Effector memory CD8-positive, alpha-beta T cell (primary cell): ENCODE measurements at regions not wholly inside any gene's neighbourhood (a gene's known extent, or its start where the extent isn't known, plus 50 kb on each side); places are given as distances from the start of the nearest gene placed in this dataset.
"Not testable (repeated sequence)": the region's sequence is repeated elsewhere in the genome, so short reads cannot be mapped to it uniquely, and the experiment has no call there.

Experiments used
- ATAC-seq: fragments of 150-1000 bp; cut with Tn5 transposase; replicated peaks from 2 replicates; pipeline ENCODE4 v1.10.0; 2021; ENCODE audit warnings: mild to moderate bottlenecking, moderate library complexity
- DNase-seq, 3 experiments: peaks; one replicate each; pipeline ENCODE4 v3.0.0; 2021
- H3K27ac Mint-ChIP-seq, 2 donors: one replicate each; pipeline ENCODE4 v1.8.0; 2022; ENCODE audit warnings: mild to moderate bottlenecking in 2 of 2, mixed read lengths in 2 of 2, moderate library complexity in 2 of 2
- H3K27me3 Mint-ChIP-seq, 2 donors: one replicate each; pipeline ENCODE4 v1.8.0; 2022; ENCODE audit warnings: mixed read lengths in 2 of 2
- H3K36me3 Mint-ChIP-seq: one replicate; pipeline ENCODE4 v1.8.0; 2022; ENCODE audit warnings: mild to moderate bottlenecking, moderate library complexity, mixed read lengths; ENCODE audit not compliant: insufficient read depth
- H3K4me1 Mint-ChIP-seq, 2 donors: one replicate each; pipeline ENCODE4 v1.8.0; 2022; ENCODE audit warnings: low read depth in 2 of 2, mixed read lengths in 2 of 2
- H3K4me3 Mint-ChIP-seq, 2 donors: one replicate each; pipeline ENCODE4 v1.8.0; 2022; ENCODE audit warnings: mild to moderate bottlenecking in 2 of 2, mixed read lengths in 2 of 2, moderate library complexity in 2 of 2
- H3K9me3 Mint-ChIP-seq, 2 donors: one replicate each; pipeline ENCODE4 v1.8.0; 2022; ENCODE audit warnings: mixed read lengths in 2 of 2

- DNase-seq: no peak
- no peak for ATAC-seq
- H3K9me3 Mint-ChIP-seq: peaks cover 4 to 6% of the 10 kb centered on the region in 2 donors
- H3K27me3 Mint-ChIP-seq: no peaks in the 10 kb centered on the region
- no peaks in the 10 kb centered on the region for H3K4me1 Mint-ChIP-seq
- no peaks in the 10 kb centered on the region for H3K36me3 Mint-ChIP-seq
- H3K27ac Mint-ChIP-seq: no peak overlapping the region
- H3K4me3 Mint-ChIP-seq: no peak overlapping the region
Observed at GRCh38 chr16:52351451-52351850, 195.5 kb downstream of the TOX3 start.

GRCh38 chr16:52350031-52350642, 196.8 kb downstream of the TOX3 start:
- DNase-seq (no peak), ATAC-seq (no peak)
- H3K27ac Mint-ChIP-seq: no peak overlapping the region
- H3K4me3 Mint-ChIP-seq: no peak overlapping the region
- peaks cover 4 to 6% of the 10 kb centered on the region in 2 donors for H3K9me3 Mint-ChIP-seq
- no peaks in the 10 kb centered on the region for H3K36me3 Mint-ChIP-seq
- no peaks in the 10 kb centered on the region for H3K4me1 Mint-ChIP-seq
- H3K27me3 Mint-ChIP-seq: no peaks in the 10 kb centered on the region

DNA sequence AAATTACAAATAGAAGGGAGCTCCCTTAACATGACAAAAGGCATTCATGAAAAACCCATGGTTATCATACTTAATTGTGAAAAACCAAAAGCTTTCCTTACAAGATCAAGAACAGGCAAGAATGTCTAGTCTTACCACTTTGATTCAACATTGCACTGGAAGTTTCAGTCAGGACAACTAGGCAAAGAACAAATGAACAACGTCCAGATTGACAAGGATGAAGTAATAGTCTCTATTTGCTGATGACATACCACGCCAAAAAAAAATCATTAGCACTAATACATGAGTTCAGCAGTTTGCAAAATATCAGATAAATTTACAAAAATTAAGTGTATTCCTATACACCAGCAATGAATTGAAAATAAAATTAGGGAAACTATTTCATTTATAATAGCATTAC, 200.2 kb downstream of the TOX3 start:
- Mint-ChIP-seq H3K9me3 (peaks cover 0 to 2% of the 10 kb centered on the region in 2 donors), H3K4me1 (no peaks in the 10 kb centered on the region), H3K27ac (no peak overlapping the region), H3K4me3 (no peak overlapping the region), H3K36me3 (no peaks in the 10 kb centered on the region), H3K27me3 (no peaks in the 10 kb centered on the region)
- DNase-seq (no peak), ATAC-seq (no peak)

- peaks cover 7 to 15% of the 10 kb centered on the region in 2 donors for H3K9me3 Mint-ChIP-seq
- H3K4me1 Mint-ChIP-seq, DNase-seq, H3K36me3 Mint-ChIP-seq, H3K4me3 Mint-ChIP-seq, ATAC-seq, H3K27me3 Mint-ChIP-seq, H3K27ac Mint-ChIP-seq: not testable (repeated sequence)
Observed at GRCh38 chr16:52333673-52334072, 213.3 kb downstream of the TOX3 start.

DNA sequence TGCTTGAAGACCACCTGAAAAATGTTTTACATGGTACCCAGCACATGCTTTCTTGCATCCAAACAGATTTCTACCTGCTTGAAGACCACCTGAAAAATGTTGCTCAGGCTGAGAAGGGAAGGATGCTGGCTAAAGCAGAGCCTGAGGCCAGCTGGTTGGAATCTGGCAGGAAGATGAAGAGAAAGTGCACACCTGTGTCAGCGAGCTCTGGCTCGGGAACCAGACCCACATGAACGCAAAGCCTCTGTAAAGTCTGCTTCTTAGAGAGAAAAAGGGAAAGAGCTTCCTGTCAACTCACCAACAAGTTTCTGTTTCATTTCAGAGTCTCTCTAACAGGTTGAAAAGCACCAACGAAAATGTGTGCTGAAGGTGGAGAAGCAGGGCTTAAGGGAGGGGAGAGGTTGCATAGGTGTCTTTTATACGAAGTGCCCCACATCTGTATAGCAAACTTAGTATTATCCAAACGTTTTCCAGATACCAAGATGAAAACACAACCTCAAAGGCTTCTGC, 226.0 kb downstream of the TOX3 start:
- Mint-ChIP-seq H3K36me3 (peaks cover 3% of the 10 kb centered on the region), H3K4me3 (no peak overlapping the region), H3K27me3 (no peaks in the 10 kb centered on the region), H3K27ac (no peak overlapping the region), H3K9me3 (peaks cover 5 to 16% of the 10 kb centered on the region in 2 donors), H3K4me1 (no peaks in the 10 kb centered on the region)
- DNase-seq: no peak
- ATAC-seq: no peak

DNA sequence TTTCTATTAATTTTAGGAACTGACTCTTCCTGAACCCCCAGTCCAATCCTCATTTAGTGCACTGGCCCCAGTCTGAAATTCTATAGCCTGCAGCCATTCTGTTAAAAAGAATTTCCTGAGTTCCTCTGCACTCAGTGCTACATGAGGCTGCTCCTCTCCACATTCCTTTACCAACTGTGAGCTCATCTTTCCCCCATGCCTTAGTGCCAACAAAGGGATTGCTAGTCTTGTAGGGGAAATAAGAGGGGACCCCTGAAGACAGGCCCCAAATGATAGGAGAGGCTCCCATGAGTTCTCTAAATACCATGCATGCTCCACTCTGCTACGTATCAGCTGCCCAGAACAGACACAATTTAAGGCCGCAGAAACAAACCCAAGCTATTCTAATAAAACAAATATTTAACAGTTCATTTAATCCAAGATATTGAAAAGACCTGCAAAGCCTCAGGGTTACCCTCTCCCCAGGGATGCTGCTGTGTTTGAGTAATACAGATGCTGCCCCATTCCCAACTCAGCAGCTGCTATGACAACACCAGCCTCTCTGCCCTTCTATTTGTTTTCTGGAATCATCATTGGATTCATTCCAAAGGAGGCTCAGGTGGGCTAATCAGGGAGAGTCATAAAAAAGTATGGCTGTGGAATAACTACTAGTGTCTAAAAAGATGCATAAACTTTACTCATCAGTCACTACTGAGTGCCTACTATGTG, 228.5 kb downstream of the TOX3 start:
- Mint-ChIP-seq H3K4me3 (no peak overlapping the region), H3K4me1 (no peaks in the 10 kb centered on the region), H3K27ac (no peak overlapping the region), H3K36me3 (peaks cover 3% of the 10 kb centered on the region), H3K9me3 (peaks cover 10 to 28% of the 10 kb centered on the region in 2 donors), H3K27me3 (no peaks in the 10 kb centered on the region)
- no peak for ATAC-seq
- no peak for DNase-seq

DNA sequence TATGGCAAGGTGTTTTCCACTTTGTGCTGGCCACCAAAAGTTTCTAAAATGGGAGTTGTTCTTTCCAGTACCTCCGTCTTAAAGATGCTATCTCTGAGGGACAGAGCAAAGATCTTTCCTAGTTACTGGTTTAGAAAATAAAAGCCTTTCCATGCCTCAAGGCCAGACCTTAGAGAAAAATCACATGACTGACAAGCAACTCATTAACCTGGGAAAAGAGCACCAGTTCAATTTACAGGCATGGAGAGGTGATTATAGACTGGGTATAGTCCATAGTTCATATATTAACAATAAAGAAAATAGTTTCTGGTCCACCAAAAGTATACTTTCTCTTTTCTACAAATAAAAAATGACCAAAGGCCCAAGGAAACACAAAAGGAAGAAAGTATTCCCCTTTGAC, 230.7 kb downstream of the TOX3 start:
- no peak overlapping the region for H3K27ac Mint-ChIP-seq
- DNase-seq (no peak), ATAC-seq (no peak)
- no peaks in the 10 kb centered on the region for H3K36me3 Mint-ChIP-seq
- H3K4me1 Mint-ChIP-seq: no peaks in the 10 kb centered on the region
- no peaks in the 10 kb centered on the region for H3K27me3 Mint-ChIP-seq
- no peak overlapping the region for H3K4me3 Mint-ChIP-seq
- H3K9me3 Mint-ChIP-seq: peaks cover 10 to 20% of the 10 kb centered on the region in 2 donors

- Mint-ChIP-seq H3K27ac (no peak overlapping the region), H3K9me3 (peaks cover 10 to 11% of the 10 kb centered on the region in 2 donors), H3K36me3 (no peaks in the 10 kb centered on the region), H3K4me3 (no peak overlapping the region), H3K4me1 (no peaks in the 10 kb centered on the region), H3K27me3 (no peaks in the 10 kb centered on the region)
- ATAC-seq: no peak
- no peak for DNase-seq
Observed at GRCh38 chr16:52312716-52313115, 234.2 kb downstream of the TOX3 start.

GRCh38 chr16:52309446-52310416, 237.2 kb downstream of the TOX3 start:
- Mint-ChIP-seq H3K27ac (no peak overlapping the region), H3K9me3 (peaks cover 4 to 7% of the 10 kb centered on the region in 2 donors), H3K4me3 (no peak overlapping the region), H3K36me3 (no peaks in the 10 kb centered on the region), H3K4me1 (no peaks in the 10 kb centered on the region), H3K27me3 (no peaks in the 10 kb centered on the region)
- ATAC-seq (no peak), DNase-seq (no peak)

DNA sequence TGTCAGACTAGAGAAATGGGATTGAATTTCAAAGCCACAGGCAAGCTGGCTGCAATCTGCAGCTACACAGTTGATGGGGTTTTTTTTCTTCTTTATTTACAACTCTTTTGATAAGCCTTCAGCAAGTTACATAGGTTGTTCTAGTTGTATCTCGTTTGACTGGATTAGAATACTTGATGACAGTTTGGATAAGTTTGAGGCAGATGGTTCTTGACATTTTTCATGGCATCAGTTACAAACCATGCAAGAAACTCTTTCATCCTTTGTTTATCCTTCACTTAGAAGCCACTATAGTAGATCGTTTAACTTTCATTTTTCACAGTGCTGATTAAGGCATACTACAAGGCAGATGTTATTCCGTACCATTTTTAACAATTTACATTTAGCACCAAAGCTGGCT, 238.9 kb downstream of the TOX3 start:
- Mint-ChIP-seq H3K4me1 (no peaks in the 10 kb centered on the region), H3K36me3 (no peaks in the 10 kb centered on the region), H3K9me3 (peaks cover 0 to 5% of the 10 kb centered on the region in 2 donors), H3K27me3 (no peaks in the 10 kb centered on the region), H3K27ac (no peak overlapping the region), H3K4me3 (no peak overlapping the region)
- DNase-seq (no peak), ATAC-seq (no peak)

GRCh38 chr16:52301026-52301425, 245.9 kb downstream of the TOX3 start:
- Mint-ChIP-seq H3K27ac (no peak overlapping the region), H3K4me1 (no peaks in the 10 kb centered on the region), H3K4me3 (no peak overlapping the region), H3K9me3 (peaks cover 0 to 8% of the 10 kb centered on the region in 2 donors), H3K36me3 (no peaks in the 10 kb centered on the region), H3K27me3 (no peaks in the 10 kb centered on the region)
- ATAC-seq (no peak), DNase-seq (no peak)

GRCh38 chr16:52298769-52299168, 248.2 kb downstream of the TOX3 start:
- H3K27ac Mint-ChIP-seq: no peak overlapping the region
- H3K9me3 Mint-ChIP-seq: peaks cover 2 to 8% of the 10 kb centered on the region in 2 donors
- no peak for ATAC-seq
- H3K4me3 Mint-ChIP-seq: no peak overlapping the region
- H3K4me1 Mint-ChIP-seq: no peaks in the 10 kb centered on the region
- H3K36me3 Mint-ChIP-seq: no peaks in the 10 kb centered on the region
- no peaks in the 10 kb centered on the region for H3K27me3 Mint-ChIP-seq
- DNase-seq: no peak

- ATAC-seq, H3K27ac Mint-ChIP-seq, H3K4me3 Mint-ChIP-seq, H3K9me3 Mint-ChIP-seq, H3K4me1 Mint-ChIP-seq, H3K27me3 Mint-ChIP-seq, DNase-seq, H3K36me3 Mint-ChIP-seq: not testable (repeated sequence)
Observed at GRCh38 chr16:52296706-52297315, 250.1 kb downstream of the TOX3 start.
